PC-9 (cell line): ENCODE measurements at regions not wholly inside any gene's neighbourhood (a gene's known extent, or its start where the extent isn't known, plus 50 kb on each side); places are given as distances from the start of the nearest gene placed in this dataset.

Experiments used
- BruUV-seq: library from RNA; stranded (reverse); fragments of 400-500 nt; replicated peaks from 2 replicates; lab custom pipeline; 2021; lab: Mats Ljungman, UMichigan
- CTCF ChIA-PET: fragments of 300-600 bp; sonication (Branson Sonifier 250); formaldehyde crosslinking; loops from one replicate; lab custom pipeline; 2022; ENCODE audit warnings: antibody characterized with exemption; lab: Charles Lee
- POLR2A ChIA-PET: fragments of 300-600 bp; sonication (Branson Sonifier 250); formaldehyde crosslinking; loops from one replicate; lab custom pipeline; 2022; ENCODE audit warnings: antibody characterized with exemption; ENCODE audit not compliant: unreplicated experiment; lab: Charles Lee
- DNase-seq, 2 experiments: peaks; one replicate each; pipeline versions ENCODE4 v3.0.0 to v3.0.0-alpha.2; 2015 to 2022; ENCODE audit warnings: mixed read lengths in 1 of 2
- H2AFZ ChIP-seq: fragments of 200-600 bp; sonication (generic); 2 replicates; pipeline ENCODE4 v1.8.1; 2017; ENCODE audit warnings: antibody characterized with exemption
- H3F3A ChIP-seq: fragments of 200-600 bp; sonication (generic); 2 replicates; pipeline ENCODE4 v1.8.1; 2017; ENCODE audit warnings: antibody characterized with exemption, mild to moderate bottlenecking, low read depth; ENCODE audit not compliant: insufficient read depth
- H3K27ac ChIP-seq: fragments of 200-600 bp; sonication (generic); 2 replicates; pipeline ENCODE4 v1.6.1; 2016; ENCODE audit warnings: mixed run types
- H3K27me3 ChIP-seq: fragments of 200-600 bp; sonication (generic); 2 replicates; pipeline ENCODE4 v1.6.1; 2016; ENCODE audit warnings: low read depth, mixed run types; ENCODE audit not compliant: insufficient read depth
- H3K36me3 ChIP-seq: fragments of 200-600 bp; sonication (generic); 2 replicates; pipeline ENCODE4 v1.6.1; 2016; ENCODE audit warnings: low read depth, mixed run types
- H3K4me1 ChIP-seq: fragments of 200-600 bp; sonication (generic); replicated peaks from 2 replicates; pipeline ENCODE4 v1.6.1; 2016; ENCODE audit warnings: mixed run types; ENCODE audit not compliant: insufficient read depth
- H3K4me2 ChIP-seq: fragments of 200-600 bp; sonication (generic); 2 replicates; pipeline ENCODE4 v1.6.1; 2017; ENCODE audit warnings: mixed run types
- H3K4me3 ChIP-seq: fragments of 200-600 bp; sonication (generic); 2 replicates; pipeline ENCODE4 v1.6.1; 2016; ENCODE audit warnings: mixed run types
- H3K79me2 ChIP-seq: fragments of 200-600 bp; sonication (generic); 2 replicates; pipeline ENCODE4 v1.6.1; 2017; ENCODE audit warnings: low read depth, mixed run types
- H3K9me2 ChIP-seq: fragments of 200-600 bp; sonication (generic); 2 replicates; pipeline ENCODE4 v1.8.1; 2017; ENCODE audit warnings: mild to moderate bottlenecking; ENCODE audit not compliant: insufficient read depth
- H3K9me3 ChIP-seq: fragments of 200-600 bp; sonication (generic); 2 replicates; pipeline ENCODE4 v1.8.1; 2016; ENCODE audit warnings: low read depth; ENCODE audit not compliant: insufficient read depth
- H4K20me1 ChIP-seq: fragments of 200-600 bp; sonication (generic); 2 replicates; pipeline ENCODE4 v1.8.1; 2017; ENCODE audit not compliant: insufficient read depth
- CTCF ChIP-seq: fragments of 200-600 bp; sonication (generic); conservative IDR thresholded peaks from 2 replicates; pipeline ENCODE4 v1.6.1; 2017; ENCODE audit warnings: mixed run types, antibody characterized with exemption, mild to moderate bottlenecking, moderate library complexity
- EZH2 ChIP-seq: fragments of 200-600 bp; sonication (generic); IDR thresholded peaks from 2 replicates; pipeline ENCODE4 v1.8.0; 2017; ENCODE audit warnings: antibody characterized with exemption, low read depth
- intact Hi-C: fragments of 100-400 bp; cut with micrococcal nuclease; formaldehyde crosslinking; loops from one replicate; pipeline ENCODE4 v1.10.0; 2022; ENCODE audit not compliant: unreplicated experiment

- Histone ChIP-seq H2AFZ (no peak overlapping the region), H3K27me3 (no peaks in the 10 kb centered on the region), H4K20me1 (no peaks in the 10 kb centered on the region), H3K9me3 (no peaks in the 10 kb centered on the region), H3K4me3 (no peak overlapping the region), H3K27ac (peak overlapping the region; percentile 70), H3K36me3 (no peaks in the 10 kb centered on the region), H3K4me2 (peak overlapping the region; percentile 53; the same call in 1 of the 2 replicates), H3K4me1 (peaks cover 34% of the 10 kb centered on the region), H3K79me2 (no peaks in the 10 kb centered on the region), H3F3A (peaks cover 24% of the 10 kb centered on the region), H3K9me2 (no peaks in the 10 kb centered on the region)
- ChIA-PET CTCF (no interaction called here), POLR2A (no interaction called here)
- intact Hi-C loops: no loop called here
- no peak for DNase-seq
- TF ChIP-seq EZH2: no peak
- TF ChIP-seq CTCF: no peak
- BruUV-seq: no TSS peak
Observed at GRCh38 chr2:20150110-20150706, 74.7 kb downstream of the SDC1 start.

GRCh38 chr2:20149703-20150030 lies 75.3 kb downstream of the SDC1 start:
- DNase-seq: no peak
- Histone ChIP-seq H3K27me3 (no peaks in the 10 kb centered on the region), H3F3A (peaks cover 24% of the 10 kb centered on the region), H4K20me1 (no peaks in the 10 kb centered on the region), H3K9me2 (no peaks in the 10 kb centered on the region), H2AFZ (0 out of 2 replicates have a peak overlapping the region, but pooled peaks have one; percentile 65), H3K36me3 (no peaks in the 10 kb centered on the region), H3K27ac (peak overlapping the region; percentile 70), H3K4me1 (peaks cover 39% of the 10 kb centered on the region), H3K79me2 (no peaks in the 10 kb centered on the region), H3K4me3 (no peak overlapping the region), H3K4me2 (peak overlapping the region; percentile 53), H3K9me3 (no peaks in the 10 kb centered on the region)
- BruUV-seq: no TSS peak
- CTCF ChIA-PET: no interaction called here
- POLR2A ChIA-PET: no interaction called here
- TF ChIP-seq EZH2 (no peak), CTCF (no peak)
- intact Hi-C loops: no loop called here

GRCh38 chr2:20148923-20149702 lies 75.8 kb downstream of the SDC1 start:
- ChIA-PET POLR2A (no interaction called here), CTCF (no interaction called here)
- Histone ChIP-seq H3K27ac (peak overlapping the region; percentile 70), H2AFZ (peak overlapping the region; percentile 65; the same call in 1 of the 2 replicates), H3K4me1 (peaks cover 45% of the 10 kb centered on the region), H3K79me2 (no peaks in the 10 kb centered on the region), H3K9me2 (no peaks in the 10 kb centered on the region), H3K27me3 (no peaks in the 10 kb centered on the region), H3K4me2 (peak overlapping the region; percentile 53), H4K20me1 (no peaks in the 10 kb centered on the region), H3K36me3 (no peaks in the 10 kb centered on the region), H3K9me3 (no peaks in the 10 kb centered on the region), H3K4me3 (no peak overlapping the region), H3F3A (peaks cover 28% of the 10 kb centered on the region)
- peak in 1 of 2 experiments; percentile 86 for DNase-seq
- BruUV-seq: no TSS peak
- intact Hi-C loops: no loop called here
- no peak for TF ChIP-seq EZH2
- no peak for TF ChIP-seq CTCF
